BLaER1 treated with 17β-estradiol and CSF1 and Interleukin-3, amounts not matched to agents 10 nM and 100 nM (cell line): ENCODE measurements at regions not wholly inside any gene's neighbourhood (a gene's known extent, or its start where the extent isn't known, plus 50 kb on each side); places are given as distances from the start of the nearest gene placed in this dataset.
A peak's percentile ranks its signal among the peaks of the same experiment; 100 is the strongest.

ENCODE experiments used
- H3K27ac ChIP-seq, 11 experiments: shearing (Covaris generic); formaldehyde crosslinking; 2 replicates each; pipeline ENCODE4 v1.8.1; 2022
- H3K27me3 ChIP-seq, 11 experiments: shearing (Covaris generic); formaldehyde crosslinking; 2 replicates each; pipeline ENCODE4 v1.8.1; 2022
- H3K36me3 ChIP-seq, 11 experiments: shearing (Covaris generic); formaldehyde crosslinking; 2 replicates each; pipeline ENCODE4 v1.8.1; 2022
- H3K4me1 ChIP-seq, 10 experiments: shearing (Covaris generic); formaldehyde crosslinking; 2 replicates each; pipeline ENCODE4 v1.8.1; 2022
- H3K4me2 ChIP-seq, 11 experiments: shearing (Covaris generic); formaldehyde crosslinking; 2 replicates each; pipeline ENCODE4 v1.8.1; 2022
- H3K4me3 ChIP-seq, 10 experiments: shearing (Covaris generic); formaldehyde crosslinking; 2 replicates each; pipeline ENCODE4 v1.8.1; 2022
- H3K9ac ChIP-seq, 11 experiments: shearing (Covaris generic); formaldehyde crosslinking; 2 replicates each; pipeline ENCODE4 v1.8.1; 2022
- H3K9me3 ChIP-seq, 11 experiments: shearing (Covaris generic); formaldehyde crosslinking; replicated peaks in 1 of 11; 2 replicates each; pipeline ENCODE4 v1.8.1; 2022
- H4K20me1 ChIP-seq, 11 experiments: shearing (Covaris generic); formaldehyde crosslinking; 2 replicates each; pipeline ENCODE4 v1.8.1; 2022
- Cebpa-rat ChIP-seq, 11 experiments: shearing (Covaris generic); IDR thresholded peaks; 2 replicates each; pipeline ENCODE4 v1.8.1; 2022

DNA sequence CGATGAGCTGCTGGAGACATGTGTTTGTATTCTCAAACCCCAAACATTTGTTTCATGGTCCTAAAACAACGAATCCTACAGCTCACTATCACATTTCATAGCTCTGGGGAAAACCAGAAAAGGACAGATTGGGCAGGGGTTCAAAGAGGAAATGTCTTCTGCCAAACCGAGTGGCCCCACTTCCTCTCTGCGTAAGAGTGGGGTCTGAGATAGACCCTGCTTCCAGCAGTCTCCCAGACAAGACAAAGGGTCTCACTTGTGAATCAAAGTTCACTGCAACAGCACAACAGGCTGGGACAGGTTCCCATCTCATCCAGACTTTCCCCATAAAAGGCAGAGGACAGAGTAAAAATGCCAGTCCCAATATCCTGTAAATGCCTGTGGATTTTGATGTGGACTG, 276.2 kb upstream of the SLC24A2 start:
- Histone ChIP-seq H3K36me3 (no peaks in the 10 kb centered on the region), H3K9me3 (peaks cover 0 to 11% (median 6%) of the 10 kb centered on the region in 11 experiments; a peak in 13 of 22 replicates), H3K9ac (no peak overlapping the region), H3K4me3 (no peak overlapping the region), H3K4me2 (peak overlapping the region; percentile 23 to 85 (median 66)), H3K27me3 (no peaks in the 10 kb centered on the region), H3K4me1 (peaks cover 23 to 38% (median 29%) of the 10 kb centered on the region in 10 experiments), H3K27ac (peak overlapping the region in 7 of 11 experiments; percentile 5 to 52 (median 17); a peak in 8 of 22 replicates), H4K20me1 (no peaks in the 10 kb centered on the region)
- TF ChIP-seq Cebpa-rat (IDR thresholded peaks at IDR 0.05), result no peak

- H3K27ac ChIP-seq, result no peak overlapping the region
- TF ChIP-seq Cebpa-rat (IDR thresholded peaks at IDR 0.05), result no peak
- H3K9ac ChIP-seq, result no peak overlapping the region
- no peaks in the 10 kb centered on the region for H3K27me3 ChIP-seq
- no peak overlapping the region for H3K4me3 ChIP-seq
- no peaks in the 10 kb centered on the region for H4K20me1 ChIP-seq
- H3K4me2 ChIP-seq, result no peak overlapping the region
- peaks cover 0 to 5% (median 0%) of the 10 kb centered on the region in 11 experiments; a peak in 2 of 22 replicates for H3K9me3 ChIP-seq
- H3K36me3 ChIP-seq, result no peaks in the 10 kb centered on the region
- H3K4me1 ChIP-seq, result peaks cover 0 to 4% (median 1%) of the 10 kb centered on the region in 10 experiments; a peak in 12 of 20 replicates
Observed at GRCh38 chr9:20054734-20055133, 265.9 kb upstream of the SLC24A2 start.

DNA sequence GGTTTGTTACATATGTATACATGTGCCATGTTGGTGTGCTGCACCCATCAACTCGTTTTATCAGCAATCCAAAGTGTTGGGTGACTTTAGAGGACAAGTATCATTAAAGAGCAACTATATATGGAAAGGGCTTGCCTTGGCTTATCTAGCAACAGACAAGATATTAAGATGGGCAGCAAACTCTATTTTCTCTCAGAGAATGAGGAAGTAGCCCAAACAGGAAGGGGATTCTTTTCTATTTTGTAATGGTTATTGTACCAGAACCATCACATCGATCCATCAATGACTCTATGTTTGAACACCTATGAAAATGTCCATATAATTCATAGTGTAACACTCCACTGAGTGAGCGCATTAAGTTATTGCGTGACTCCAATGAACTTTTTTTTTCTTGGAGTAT, 260.1 kb upstream of the SLC24A2 start:
- H3K9ac ChIP-seq, result no peak overlapping the region
- no peak overlapping the region for H3K4me3 ChIP-seq
- no peaks in the 10 kb centered on the region for H3K27me3 ChIP-seq
- TF ChIP-seq Cebpa-rat (IDR thresholded peaks at IDR 0.05), result no peak
- peak overlapping the region in 4 of 11 experiments; percentile 2 to 31 (median 18); a peak in 3 of 22 replicates for H3K27ac ChIP-seq
- no peaks in the 10 kb centered on the region for H3K36me3 ChIP-seq
- H3K4me1 ChIP-seq, result peaks cover 4 to 18% (median 16%) of the 10 kb centered on the region in 10 experiments; a peak in 17 of 20 replicates
- H4K20me1 ChIP-seq, result no peaks in the 10 kb centered on the region
- peak overlapping the region in 9 of 11 experiments; percentile 29 to 56 (median 46); a peak in 16 of 22 replicates for H3K4me2 ChIP-seq
- peaks cover 0 to 6% (median 0%) of the 10 kb centered on the region in 11 experiments; a peak in 2 of 22 replicates for H3K9me3 ChIP-seq

DNA sequence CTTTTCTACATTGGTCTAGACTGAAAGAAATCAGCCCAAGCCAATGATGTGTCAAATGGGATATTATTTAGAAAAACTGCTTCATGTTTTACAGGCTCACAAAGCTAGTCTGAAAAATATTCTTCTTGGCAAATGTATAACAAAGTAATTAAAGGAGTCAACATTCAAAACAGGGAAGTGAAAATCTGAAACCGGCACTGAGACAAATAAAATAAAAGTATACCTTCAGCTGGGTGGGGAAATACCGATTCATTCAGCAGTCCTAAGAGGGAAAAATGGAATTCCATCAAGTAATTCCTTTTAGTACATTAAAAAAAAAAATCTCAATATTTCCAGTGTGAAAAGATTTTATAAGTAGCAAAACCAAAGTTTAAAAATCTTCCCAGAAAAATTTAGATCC, 259.6 kb upstream of the SLC24A2 start:
- Histone ChIP-seq H3K27ac (peak overlapping the region in 1 of 11 experiments; percentile 15; a peak in 1 of 22 replicates), H3K27me3 (no peaks in the 10 kb centered on the region), H3K4me2 (peak overlapping the region in 7 of 11 experiments; percentile 0 to 56 (median 36); a peak in 11 of 22 replicates), H3K4me1 (peaks cover 4 to 18% (median 16%) of the 10 kb centered on the region in 10 experiments; a peak in 17 of 20 replicates), H4K20me1 (no peaks in the 10 kb centered on the region), H3K9me3 (peaks cover 0 to 6% (median 0%) of the 10 kb centered on the region in 11 experiments; a peak in 2 of 22 replicates), H3K9ac (no peak overlapping the region), H3K36me3 (no peaks in the 10 kb centered on the region), H3K4me3 (no peak overlapping the region)
- no peak for TF ChIP-seq Cebpa-rat (IDR thresholded peaks at IDR 0.05)

DNA sequence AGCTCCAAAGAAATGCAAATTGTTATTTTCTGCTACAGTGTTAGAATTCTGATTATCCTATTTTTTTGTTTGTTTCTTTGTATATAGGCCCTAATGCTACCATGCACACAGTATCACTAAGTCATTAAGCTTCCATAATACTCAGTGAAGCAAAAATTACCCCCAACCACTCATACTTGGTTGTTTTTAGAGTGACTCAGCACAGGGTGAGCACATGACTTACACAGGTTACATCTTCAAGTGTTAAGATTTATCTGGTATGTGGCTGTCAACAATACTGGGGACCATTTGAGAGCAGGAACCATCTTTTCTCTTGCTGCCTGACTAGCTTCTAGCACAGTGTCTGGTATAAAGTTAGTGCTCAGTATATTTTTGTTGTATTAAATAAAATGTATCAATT, 255.8 kb upstream of the SLC24A2 start:
- H3K9me3 ChIP-seq, result peaks cover 0 to 3% (median 0%) of the 10 kb centered on the region in 11 experiments; a peak in 1 of 22 replicates
- no peaks in the 10 kb centered on the region for H3K36me3 ChIP-seq
- no peak overlapping the region for H3K27ac ChIP-seq
- H3K27me3 ChIP-seq, result no peaks in the 10 kb centered on the region
- H3K4me3 ChIP-seq, result no peak overlapping the region
- no peaks in the 10 kb centered on the region for H4K20me1 ChIP-seq
- H3K4me2 ChIP-seq, result no peak overlapping the region
- TF ChIP-seq Cebpa-rat (IDR thresholded peaks at IDR 0.05), result no peak
- peaks cover 4 to 19% (median 13%) of the 10 kb centered on the region in 10 experiments; a peak in 17 of 20 replicates for H3K4me1 ChIP-seq
- no peak overlapping the region for H3K9ac ChIP-seq

- no peak overlapping the region for H3K4me3 ChIP-seq
- no peaks in the 10 kb centered on the region for H3K9me3 ChIP-seq
- no peak overlapping the region for H3K9ac ChIP-seq
- no peaks in the 10 kb centered on the region for H3K36me3 ChIP-seq
- H4K20me1 ChIP-seq, result no peaks in the 10 kb centered on the region
- H3K4me2 ChIP-seq, result peak overlapping the region in 3 of 11 experiments; percentile 4 to 8 (median 5); a peak in 1 of 22 replicates
- no peaks in the 10 kb centered on the region for H3K27me3 ChIP-seq
- peaks cover 0 to 7% (median 1%) of the 10 kb centered on the region in 10 experiments; a peak in 11 of 20 replicates for H3K4me1 ChIP-seq
- no peak overlapping the region for H3K27ac ChIP-seq
- no peak for TF ChIP-seq Cebpa-rat (IDR thresholded peaks at IDR 0.05)
Observed at GRCh38 chr9:20043461-20043860, 254.6 kb upstream of the SLC24A2 start.

GRCh38 chr9:20043035-20043434, 254.2 kb upstream of the SLC24A2 start:
- Histone ChIP-seq H3K4me3 (no peak overlapping the region), H3K4me1 (0 out of 20 replicates have a peak, but pooled peaks cover 0 to 4% (median 0%) of the 10 kb centered on the region in 10 experiments), H3K27me3 (no peaks in the 10 kb centered on the region), H3K27ac (no peak overlapping the region), H4K20me1 (no peaks in the 10 kb centered on the region), H3K9me3 (no peaks in the 10 kb centered on the region), H3K9ac (no peak overlapping the region), H3K4me2 (peak overlapping the region in 3 of 11 experiments; percentile 4 to 8 (median 5); a peak in 1 of 22 replicates), H3K36me3 (no peaks in the 10 kb centered on the region)
- no peak for TF ChIP-seq Cebpa-rat (IDR thresholded peaks at IDR 0.05)

- Histone ChIP-seq H3K9ac (no peak overlapping the region), H3K27me3 (no peaks in the 10 kb centered on the region), H3K36me3 (no peaks in the 10 kb centered on the region), H3K4me1 (0 out of 20 replicates have a peak, but pooled peaks cover 0 to 4% (median 0%) of the 10 kb centered on the region in 10 experiments), H3K9me3 (no peaks in the 10 kb centered on the region), H4K20me1 (no peaks in the 10 kb centered on the region), H3K27ac (no peak overlapping the region), H3K4me3 (no peak overlapping the region), H3K4me2 (no peak overlapping the region)
- no peak for TF ChIP-seq Cebpa-rat (IDR thresholded peaks at IDR 0.05)
Observed at GRCh38 chr9:20042128-20042711, 253.4 kb upstream of the SLC24A2 start.

DNA sequence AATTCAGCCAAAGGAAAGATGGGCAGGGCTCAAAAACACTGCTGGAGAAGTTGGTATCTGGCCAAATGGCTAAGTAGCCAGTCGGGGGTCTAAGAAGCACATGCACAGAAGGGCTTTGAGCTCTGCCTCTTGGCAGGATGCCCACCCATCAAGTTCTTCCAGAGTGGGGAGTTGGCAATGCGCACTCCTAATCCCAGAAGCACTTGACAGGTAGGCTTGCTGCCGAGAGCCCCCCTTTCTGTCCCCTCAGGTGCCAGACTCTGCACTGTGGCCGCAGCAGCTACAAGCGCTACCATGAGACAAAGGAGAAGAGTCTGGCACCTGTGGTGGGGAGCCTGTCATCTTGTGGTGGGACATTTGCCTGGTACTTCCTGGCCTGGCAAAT, 252.9 kb upstream of the SLC24A2 start:
- Histone ChIP-seq H3K27me3 (no peaks in the 10 kb centered on the region), H4K20me1 (no peaks in the 10 kb centered on the region), H3K36me3 (no peaks in the 10 kb centered on the region), H3K9me3 (no peaks in the 10 kb centered on the region), H3K4me2 (no peak overlapping the region), H3K9ac (no peak overlapping the region), H3K4me3 (no peak overlapping the region), H3K4me1 (0 out of 20 replicates have a peak, but pooled peaks cover 0 to 4% (median 0%) of the 10 kb centered on the region in 10 experiments), H3K27ac (no peak overlapping the region)
- no peak for TF ChIP-seq Cebpa-rat (IDR thresholded peaks at IDR 0.05)
